UCSD-AML1 (cell line): ENCODE measurements at regions not wholly inside any gene's neighbourhood (a gene's known extent, or its start where the extent isn't known, plus 50 kb on each side); places are given as distances from the start of the nearest gene placed in this dataset.
"Not testable (repeated sequence)": the region's sequence is repeated elsewhere in the genome, so short reads cannot be mapped to it uniquely, and the experiment has no call there.

ENCODE experiments used
- DNase-seq: peaks from one replicate; lab custom pipeline; 2025; ENCODE audit not compliant: unreplicated experiment; lab: John Stamatoyannopoulos, UW

DNA sequence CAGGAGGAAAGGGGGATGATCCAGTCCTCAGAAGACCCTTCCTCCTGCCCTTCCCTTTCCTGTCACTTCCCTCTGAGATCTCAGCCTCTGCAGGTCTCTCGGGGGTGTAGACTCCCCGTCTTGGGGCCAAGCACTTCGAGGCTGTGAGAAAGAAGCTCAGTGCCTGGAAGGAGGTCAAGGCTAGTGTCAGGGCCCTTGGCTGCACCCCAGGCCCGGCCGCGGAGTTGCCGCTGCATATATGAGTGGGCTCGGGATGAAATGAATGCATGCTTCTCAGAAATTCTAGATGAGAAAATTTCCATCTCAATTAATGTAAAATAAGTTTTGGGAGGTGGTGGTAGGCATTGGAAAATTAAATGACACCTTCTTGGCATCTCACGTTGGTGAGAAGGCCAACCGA lies 1313.7 kb downstream of the BRD1 start:
- DNase-seq, result no peak

DNA sequence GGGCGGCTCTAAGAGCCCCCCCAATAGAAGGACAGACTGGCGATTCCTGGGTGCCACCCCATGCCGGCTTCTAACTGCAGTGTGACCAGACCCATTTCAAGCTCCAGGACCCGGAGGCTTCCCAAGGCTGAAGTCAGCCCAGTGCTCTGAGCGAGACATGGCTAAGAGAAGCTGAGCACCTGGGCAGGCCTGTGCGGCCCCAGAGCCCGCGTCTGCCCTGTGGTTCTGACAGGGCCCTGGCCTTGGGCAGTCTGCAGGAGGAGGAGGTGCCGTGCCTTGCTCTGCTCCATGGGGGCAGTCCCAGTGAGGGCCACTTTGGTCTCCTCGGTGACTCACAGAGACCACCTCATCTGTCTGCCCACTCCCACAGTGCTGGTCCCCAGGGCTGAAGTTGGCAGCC lies 1314.2 kb downstream of the BRD1 start:
- DNase-seq, result no peak

DNA sequence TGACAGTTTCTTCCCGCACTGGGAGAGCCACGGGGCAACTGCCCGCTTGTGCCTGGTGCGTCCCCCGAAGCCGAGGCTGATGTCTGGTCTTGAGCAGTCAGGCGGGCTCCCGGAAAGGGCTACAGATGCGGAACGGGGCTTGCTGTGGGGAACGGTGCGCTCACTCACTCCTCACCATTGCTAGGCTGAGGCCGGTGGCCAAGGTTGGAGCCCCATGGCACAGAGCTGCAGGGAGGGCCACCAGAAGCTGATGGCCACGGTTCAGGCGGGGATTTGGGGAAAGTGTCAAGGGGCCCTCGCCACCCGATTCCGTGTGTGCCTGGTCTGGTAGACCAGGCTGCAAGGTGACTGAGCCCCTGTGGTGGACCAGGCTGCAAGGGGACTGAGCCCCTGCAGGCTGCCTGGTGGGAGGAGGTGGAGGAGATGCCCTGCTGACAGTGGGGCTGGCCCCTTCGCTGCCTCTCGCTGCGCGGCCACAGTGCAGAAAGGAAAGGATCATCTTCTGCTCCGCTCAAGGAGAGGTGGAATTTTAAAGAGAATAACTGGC lies 1315.8 kb downstream of the BRD1 start:
- no peak for DNase-seq

DNA sequence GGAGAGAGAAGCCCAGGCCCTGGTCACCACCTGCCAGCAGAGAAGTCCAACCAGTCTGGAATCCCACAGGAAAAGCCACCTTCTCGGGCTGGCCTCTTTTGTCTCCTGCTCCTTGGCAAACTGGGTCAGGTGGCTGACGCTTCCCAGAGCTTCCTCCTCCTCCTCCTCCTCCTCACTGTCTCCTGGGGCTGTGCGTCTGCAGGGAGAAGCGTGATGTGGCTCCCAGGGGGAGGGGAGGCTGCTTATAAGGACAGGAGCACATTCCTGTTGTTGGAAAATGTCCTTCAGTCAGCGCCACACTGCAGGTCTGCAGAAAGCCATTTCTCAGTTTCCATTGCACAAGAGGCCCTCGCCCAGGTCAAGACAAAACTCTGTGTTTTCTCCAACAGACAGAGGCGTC lies 1316.5 kb downstream of the BRD1 start:
- DNase-seq, result no peak

DNA sequence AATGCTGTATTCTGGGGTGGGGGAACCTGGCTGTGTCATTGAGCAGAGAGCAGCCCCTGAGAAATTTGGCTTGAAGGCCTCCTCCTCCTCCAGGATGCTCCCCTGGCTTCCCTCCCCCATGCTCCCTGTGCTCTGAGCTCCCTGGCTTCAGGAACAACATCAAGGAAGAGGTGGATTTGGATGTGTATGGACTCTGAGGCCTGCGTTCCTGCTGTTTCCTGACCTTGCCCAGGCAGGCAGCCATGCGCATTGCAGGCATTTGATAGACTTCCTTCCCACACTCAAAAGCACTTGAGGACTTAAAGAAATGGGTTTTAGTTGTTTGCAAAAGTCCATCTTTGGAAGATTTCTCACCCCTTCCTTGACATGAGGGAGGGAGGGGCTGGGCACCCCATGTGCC lies 1317.1 kb downstream of the BRD1 start:
- no peak for DNase-seq

DNA sequence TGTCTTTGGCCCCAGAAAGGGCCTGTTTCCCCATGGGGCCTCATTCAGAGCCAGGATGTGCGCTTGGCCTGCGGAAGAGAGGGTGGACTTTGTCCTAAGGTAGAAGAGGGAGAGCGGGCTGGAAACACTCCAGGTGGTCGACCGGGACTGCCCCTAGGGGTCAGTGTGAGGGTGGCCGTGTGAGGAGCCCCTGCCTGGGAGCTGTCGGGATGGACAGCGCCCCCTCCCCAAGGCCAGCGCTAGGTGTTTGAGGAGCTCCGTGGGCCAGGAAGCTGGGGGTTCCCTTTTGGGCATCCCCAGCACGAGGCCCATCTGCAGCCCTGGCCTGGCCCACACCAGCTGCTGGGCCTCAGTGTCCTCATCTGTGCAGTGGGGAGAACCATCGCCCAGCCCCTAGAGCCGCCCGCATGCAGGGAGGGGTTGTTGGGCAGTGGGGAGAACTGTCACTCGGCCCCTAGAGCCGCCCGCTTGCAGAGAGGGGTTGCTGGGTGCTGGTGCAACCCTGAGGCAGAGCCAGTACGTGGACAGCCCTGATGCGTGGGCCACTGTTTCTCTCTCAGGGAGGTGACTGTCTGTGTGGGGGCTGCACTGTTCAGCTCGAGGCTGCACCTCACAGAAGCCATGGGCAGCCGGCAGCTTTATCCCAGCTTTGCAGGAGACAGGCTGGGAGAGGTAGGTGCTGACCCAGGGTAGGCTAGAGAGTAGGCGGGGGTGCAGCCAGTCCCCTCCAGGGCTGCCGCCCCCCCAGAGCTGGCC lies 1319.9 kb downstream of the BRD1 start:
- DNase-seq, result no peak

DNA sequence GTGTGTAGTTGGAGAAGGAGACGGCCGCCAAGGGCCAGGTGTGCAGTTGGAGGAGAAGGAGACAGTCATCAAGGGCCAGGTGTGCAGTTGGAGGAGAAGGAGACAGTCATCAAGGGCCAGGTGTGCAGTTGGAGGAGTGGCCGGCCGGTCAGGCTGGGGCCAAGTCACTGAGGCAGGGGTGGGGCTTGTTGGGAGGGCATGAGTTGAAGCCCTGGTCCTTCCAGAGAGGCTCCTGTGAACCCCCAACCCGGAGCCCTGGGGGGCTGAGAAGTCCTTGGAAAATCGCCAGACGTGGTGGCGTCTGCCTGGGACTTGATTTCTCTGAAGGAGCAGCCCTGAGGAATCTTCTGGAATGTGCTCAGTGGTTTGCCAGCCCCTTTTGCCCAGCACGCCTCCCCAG lies 1320.5 kb downstream of the BRD1 start:
- no peak for DNase-seq

DNA sequence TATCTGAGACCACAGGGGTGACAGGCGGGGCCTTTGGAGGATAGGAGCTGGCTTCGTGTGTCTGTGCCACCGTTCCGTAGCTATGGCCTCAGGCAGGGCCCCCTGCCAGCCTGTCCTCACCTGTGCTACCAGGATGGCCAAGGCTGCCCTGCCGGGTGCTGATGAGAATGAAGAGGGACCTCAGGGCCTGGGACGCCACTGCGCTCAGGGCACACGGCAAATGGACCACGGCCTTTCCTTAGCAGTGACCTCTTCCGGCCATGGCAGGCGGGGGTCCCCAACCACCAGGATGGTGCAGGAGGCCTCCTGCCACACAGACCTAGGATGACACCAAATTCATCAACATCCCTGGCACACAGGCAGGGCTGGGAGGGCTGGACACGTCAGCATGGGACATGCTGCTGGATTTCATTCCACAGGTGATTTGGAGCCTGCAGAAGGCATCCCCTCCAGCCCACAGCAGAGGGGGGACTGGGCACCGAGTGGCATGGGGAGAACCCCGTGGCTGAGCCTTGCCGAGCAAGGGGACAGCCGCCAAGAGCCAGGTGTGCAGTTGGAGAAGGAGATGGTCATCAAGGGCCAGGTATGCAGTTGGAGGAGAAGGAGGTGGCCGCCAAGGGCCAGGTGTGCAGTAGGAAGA lies 1321.0 kb downstream of the BRD1 start:
- no peak for DNase-seq

DNA sequence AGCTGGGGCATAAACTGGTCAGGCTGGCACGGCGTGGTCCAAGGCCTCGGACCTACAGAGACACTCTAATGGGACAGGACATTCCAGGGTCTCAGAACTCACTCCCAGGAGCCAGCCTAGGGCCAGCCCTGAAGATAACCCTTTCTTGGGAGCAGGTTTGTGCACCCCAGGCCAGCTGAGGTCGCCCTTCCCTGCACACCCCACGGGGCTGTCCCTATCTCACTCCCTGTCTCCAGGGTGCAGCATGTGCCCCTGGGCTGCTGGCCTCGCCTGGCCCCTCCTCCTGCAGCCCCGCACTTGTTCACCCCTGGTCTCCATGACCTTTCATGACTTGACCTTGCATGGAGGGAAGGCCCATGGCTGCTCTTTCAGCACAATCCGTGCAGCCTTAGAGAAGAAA lies 1321.8 kb downstream of the BRD1 start:
- no peak for DNase-seq

DNA sequence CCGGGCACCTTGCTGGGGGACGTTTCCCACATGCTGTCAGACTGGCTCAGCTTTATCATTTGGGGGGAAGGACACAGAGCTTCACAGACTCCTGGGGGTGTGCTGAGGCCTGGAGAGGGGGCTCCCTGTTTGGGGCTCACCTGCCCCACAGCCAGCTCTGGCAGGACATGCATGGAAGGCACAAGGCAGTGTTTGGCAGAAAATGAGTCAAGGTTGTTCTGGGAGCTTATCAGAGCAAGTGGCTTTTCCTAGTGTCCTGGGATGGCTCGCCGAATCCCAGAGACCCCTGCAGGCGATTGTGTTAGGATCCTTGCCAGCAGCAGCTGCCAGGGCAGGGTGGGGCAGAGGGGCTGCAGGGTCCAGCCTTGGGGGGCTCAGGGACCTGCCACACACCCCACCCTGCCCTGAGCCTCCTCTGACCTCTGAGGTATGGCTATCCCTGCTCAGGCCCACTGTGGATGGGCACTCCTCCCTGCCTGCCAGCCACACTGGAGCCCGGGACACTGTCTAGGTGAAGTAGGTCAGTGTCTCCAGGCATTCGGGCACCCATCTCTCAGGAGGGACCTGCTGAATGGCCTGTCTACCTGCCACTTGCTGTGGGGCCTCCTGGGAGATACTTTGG lies 1323.0 kb downstream of the BRD1 start:
- no peak for DNase-seq

DNA sequence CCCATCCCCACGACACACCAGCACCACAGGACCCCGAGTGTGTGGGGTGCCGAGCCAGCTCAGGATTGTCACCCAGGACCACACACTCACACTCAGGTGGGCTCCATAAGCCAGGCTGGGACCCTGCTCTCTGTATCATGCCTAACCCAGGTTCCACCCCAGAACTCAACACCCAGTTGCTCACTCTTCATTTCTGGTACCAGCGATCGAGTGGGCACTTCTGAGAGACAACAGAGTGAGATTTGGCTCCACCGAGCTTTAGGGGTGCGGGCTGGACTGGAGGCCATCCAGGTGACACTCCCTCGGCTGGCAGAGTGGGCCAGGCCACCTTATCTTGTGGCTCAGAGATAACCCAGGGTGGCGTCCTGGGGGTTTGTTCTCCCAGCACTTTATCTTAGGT lies 1323.8 kb downstream of the BRD1 start:
- DNase-seq, result no peak

DNA sequence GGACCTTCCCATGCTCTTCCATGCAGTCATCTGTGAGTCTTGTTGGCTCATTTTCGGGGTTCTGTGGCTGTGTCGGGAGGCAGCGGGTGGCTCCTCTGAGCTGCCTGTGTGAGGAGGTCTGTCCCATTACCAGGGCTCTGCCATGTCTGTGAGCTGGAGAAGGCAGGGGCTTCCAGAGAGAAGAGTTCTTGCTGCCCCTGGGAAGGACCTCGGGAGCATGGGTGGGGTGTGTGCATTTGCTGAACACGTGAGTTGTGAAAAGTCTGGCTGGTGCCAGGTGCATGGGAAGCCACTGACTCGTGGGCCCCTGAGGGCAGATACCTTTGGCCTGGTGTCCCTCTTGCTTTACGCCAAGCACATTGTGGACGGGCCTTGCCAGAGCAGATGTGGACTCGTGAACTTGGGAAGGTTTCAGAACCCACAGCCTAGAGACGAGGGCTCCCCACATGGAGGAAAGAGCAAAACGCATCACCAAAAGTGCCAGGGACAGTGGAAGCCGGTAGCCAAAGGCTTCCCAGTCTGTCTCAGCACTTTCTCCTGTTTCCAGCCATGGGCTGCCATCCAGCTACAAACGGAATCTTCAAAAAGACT lies 1324.5 kb downstream of the BRD1 start:
- no peak for DNase-seq

DNA sequence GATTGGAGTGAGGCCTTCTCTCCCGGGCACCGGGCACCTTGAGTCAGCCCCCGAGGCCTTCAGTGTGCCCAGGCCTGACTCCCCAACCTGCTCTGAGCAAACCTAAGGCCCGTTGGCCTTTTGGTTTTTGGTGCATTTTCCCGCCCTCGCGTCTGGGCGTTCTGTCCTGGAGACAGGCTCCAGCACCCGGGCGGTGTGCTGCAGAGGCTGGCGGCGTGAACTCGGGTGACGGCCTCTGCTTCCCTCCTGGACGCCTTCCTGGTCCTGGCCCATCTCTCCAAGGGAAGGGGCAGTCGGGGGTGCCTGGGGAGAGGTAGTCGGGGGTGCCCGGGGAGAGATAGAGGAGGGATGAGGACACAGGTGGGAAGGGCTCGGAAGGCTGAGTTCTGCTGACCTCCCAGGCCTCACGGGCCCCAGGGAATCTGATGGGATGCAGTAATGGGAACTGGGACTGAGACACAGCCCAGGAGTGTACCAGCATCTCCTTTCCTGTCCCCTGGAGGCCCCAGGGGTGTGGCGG lies 1326.4 kb downstream of the BRD1 start:
- no peak for DNase-seq

DNA sequence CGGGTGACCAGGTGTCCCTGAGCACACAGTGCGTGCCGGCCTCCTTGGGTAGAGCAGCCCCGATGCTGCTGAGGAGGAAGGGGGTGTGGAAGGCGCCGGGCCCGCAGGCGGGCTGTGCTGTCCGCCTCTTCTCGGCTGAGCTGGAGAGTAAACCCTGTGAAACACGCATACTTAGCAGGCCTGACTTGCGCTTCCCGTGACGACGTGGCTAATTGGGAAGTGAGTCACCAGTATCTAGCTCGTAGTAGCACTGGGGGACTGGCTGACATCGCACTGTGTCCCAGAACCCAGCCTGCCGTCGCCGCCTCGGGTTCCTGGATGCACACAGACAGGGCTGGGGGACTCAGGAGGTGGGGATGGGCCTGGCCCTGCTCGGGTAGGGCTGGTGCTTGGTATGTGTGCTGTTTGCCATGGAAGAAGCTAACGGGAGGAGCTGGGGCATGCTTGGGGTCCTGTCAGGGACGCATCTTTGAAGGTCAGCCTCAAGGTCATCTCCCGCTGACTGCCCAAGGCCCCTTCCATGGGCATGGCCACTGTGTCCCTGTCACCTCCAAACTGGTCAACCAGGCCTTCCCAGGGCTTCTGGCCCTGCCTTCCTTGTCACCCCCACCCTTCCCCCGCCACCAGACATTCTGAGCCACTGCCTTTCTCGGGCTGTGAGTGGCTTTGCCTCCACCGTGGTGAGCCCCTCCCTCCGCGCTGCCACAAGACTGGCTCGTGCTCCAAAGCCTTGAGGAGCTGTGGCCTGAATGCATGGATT lies 1327.0 kb downstream of the BRD1 start:
- DNase-seq, result no peak

DNA sequence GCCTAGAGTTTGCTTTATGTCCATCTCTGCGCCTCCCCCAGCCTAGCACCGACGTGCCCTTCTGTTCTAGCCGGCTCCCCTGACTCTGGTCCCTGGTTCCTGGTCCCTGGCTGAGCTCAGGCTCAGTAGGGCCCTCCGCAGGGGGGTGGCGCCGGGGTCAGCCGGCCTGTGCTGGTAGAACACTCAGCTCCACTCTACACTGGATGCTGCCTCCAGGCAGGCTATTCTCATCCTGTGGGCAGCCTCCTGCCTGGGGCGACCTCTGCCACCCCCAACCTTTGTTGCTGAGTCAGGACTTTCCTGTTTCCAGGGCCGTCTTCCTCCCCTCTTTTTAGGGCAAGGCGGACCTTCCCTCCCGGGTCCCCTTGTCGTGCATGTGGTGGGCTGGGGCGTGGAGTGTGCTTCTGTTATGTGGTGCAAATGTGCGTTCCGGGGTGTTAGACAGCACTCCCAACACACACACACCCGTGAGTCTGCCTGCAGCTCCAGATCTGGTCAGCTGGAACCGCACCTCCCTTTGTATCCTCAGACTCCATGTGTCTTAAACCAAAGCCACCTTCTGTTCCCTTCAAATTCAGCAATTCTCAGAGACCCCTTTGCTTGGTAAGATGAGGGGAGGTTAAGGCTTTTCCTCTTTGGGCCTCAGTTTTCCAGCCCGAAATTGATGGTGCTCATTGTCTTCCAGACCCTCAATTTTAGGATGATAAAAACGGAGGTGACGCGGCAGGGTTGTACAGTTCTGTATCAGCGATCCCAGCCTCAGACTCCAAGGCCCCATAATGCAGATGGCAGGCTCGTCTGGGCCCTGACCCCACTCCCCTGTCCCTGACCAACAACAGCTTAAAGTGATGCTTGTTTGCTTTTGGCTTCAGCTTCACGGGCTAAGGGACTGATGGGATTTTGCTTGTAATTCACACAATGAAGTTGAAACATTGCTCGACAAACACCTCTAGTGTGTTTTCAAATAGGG lies 1327.9 kb downstream of the BRD1 start:
- no peak for DNase-seq

DNA sequence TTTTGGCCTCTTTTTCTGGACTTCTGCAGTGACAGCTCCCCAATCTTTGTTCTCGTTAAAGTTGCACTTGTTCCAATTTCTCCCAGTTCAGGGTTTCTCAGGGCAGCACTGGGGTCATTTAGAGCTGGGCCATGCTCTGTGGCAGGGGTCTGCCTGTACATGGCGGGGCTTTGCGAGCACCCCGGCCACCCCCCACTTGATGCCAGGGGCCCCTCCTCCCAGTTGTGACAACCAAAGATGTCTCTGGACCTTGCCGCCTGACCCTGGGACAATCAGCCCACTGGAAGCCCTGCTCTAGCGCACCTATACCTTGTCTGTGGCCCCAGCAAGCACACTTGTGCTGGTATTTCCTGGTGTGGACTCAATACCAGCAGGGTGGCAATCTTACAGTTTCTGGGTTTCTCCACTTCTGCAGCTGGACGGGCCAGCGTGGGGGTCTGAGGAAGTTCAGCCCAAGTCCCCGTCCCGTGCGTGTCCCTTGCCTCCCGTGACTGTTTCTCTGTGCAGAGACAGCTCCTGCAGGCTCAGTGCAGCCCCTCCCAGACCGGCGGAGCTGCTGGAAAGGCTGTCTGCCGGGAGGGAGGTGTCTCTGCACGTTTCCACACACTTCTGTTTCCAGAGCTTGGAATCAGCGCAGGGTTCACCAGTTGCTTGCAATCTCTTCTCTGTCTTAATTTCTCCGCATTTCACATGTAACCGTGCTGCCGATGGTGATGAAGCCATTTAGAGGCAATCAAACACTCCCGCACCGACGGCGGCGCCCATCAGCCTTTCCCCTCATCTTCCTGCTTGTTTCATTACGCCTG lies 1328.9 kb downstream of the BRD1 start:
- no peak for DNase-seq

DNA sequence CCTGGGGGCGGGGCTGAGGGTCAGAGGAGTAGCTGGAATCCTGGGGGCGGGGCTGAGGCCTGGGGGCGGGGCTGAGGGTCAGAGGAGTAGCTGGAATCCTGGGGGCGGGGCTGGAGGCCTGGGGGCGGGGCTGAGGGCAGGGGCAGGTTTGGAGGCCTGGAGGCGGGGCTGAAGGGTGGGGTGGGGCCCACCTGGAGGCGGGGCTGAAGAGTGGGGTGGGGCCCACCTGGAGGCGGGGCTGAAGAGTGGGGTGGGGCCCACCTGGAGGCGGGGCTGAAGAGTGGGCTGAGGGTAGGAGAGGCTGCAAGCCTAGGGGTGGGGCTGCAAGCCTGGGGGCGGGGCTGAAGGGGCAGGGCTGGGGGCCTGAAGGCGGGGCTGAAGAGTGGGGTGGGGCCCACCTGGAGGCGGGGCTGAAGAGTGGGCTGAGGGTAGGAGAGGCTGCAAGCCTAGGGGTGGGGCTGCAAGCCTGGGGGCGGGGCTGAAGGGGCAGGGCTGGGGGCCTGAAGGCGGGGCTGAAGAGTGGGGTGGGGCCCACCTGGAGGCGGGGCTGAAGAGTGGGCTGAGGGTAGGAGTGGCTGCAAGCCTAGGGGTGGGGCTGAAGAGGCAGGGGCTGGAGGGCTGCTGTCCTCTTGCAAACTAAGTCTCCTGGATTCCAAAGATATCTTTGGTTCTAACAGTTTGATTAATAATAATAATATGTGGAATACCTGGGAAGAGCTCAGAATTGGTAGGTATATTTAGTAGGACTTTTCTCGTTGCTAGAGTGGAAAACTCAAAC lies 1329.7 kb downstream of the BRD1 start:
- DNase-seq, result not testable (repeated sequence)

DNA sequence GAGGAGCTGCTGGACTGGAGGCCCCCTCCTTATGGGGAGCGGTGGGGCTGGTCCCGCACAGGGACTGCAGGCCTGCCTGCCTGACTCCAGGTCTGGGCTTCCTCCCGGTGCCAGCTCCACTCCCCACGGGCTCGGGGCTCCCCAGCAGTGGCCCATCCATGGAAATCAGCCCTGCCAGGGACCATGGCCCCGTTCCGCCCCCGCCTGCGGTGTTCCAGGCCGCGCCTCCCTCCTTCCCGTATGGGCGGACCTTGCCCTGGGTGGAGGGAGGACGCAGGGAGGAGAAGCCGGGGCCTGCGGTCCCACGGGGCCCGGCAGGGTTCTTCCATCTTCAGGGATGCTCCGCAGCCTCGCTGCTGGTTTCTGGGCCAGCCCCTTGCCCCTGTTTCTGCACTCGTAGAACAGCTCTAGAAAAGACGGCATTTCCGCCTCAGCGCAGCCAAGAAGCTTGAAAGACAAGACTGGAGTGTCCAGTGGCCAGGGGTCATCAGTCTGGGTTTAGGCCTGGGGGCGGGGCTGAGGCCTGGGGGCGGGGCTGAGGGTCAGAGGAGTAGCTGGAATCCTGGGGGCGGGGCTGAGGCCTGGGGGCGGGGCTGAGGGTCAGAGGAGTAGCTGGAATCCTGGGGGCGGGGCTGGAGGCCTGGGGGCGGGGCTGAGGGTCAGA lies 1330.6 kb downstream of the BRD1 start:
- no peak for DNase-seq
